GM21825 (cell line): ENCODE measurements at regions not wholly inside any gene's neighbourhood (a gene's known extent, or its start where the extent isn't known, plus 50 kb on each side); places are given as distances from the start of the nearest gene placed in this dataset.

Experiments
- ATAC-seq: cut with Tn5 transposase; IDR thresholded peaks from one replicate; pipeline ENCODE4 v1.9.1; 2021; ENCODE audit warnings: mild to moderate bottlenecking, moderate library complexity; ENCODE audit not compliant: unreplicated experiment

GRCh38 chr1:103171041-103171590, 62.8 kb upstream of the COL11A1 start:
- no peak for ATAC-seq

GRCh38 chr1:103170609-103171008, 62.3 kb upstream of the COL11A1 start:
- no peak for ATAC-seq

- no peak for ATAC-seq
Observed at GRCh38 chr1:103162360-103162759, 54.0 kb upstream of the COL11A1 start.

GRCh38 chr1:103160281-103160680, 52.0 kb upstream of the COL11A1 start:
- ATAC-seq: no peak
